ENCODE measurements at regions not wholly inside any gene's neighbourhood (a gene's known extent, or its start where the extent isn't known, plus 50 kb on each side); places are given as distances from the start of the nearest gene placed in this dataset.

- Histone ChIP-seq H3K36me3 (ENCODE audit: control insufficient read depth in 2 of 2, extremely low read depth in 1 of 2, insufficient read depth in 2 of 2, low read length in 2 of 2) (no peaks in the 10 kb centered on the region), H3K79me2 (ENCODE audit: control insufficient read depth, insufficient read depth, low read length) (no peaks in the 10 kb centered on the region), H3K27ac (ENCODE audit: control insufficient read depth, insufficient read depth, low read length) (no peak overlapping the region), H3K4me1 (ENCODE audit: control insufficient read depth, extremely low read depth, insufficient read depth, low read length) (no peaks in the 10 kb centered on the region), H2AFZ (ENCODE audit: control insufficient read depth, low read length) (no peak overlapping the region), H3K9me3 (ENCODE audit: control insufficient read depth, low read depth, low read length) (no peaks in the 10 kb centered on the region), H3K4me2 (ENCODE audit: control insufficient read depth, extremely low read depth, insufficient read depth, low read depth, low read length) (no peak overlapping the region), H4K20me1 (ENCODE audit: control insufficient read depth, extremely low read depth, insufficient read depth, low read length) (no peaks in the 10 kb centered on the region), H3K9ac (ENCODE audit: control insufficient read depth, extremely low read depth, insufficient read depth, low read length) (no peak overlapping the region), H3K4me3 (ENCODE audit: control insufficient read depth in 2 of 3, extremely low read depth in 1 of 3, insufficient read depth in 2 of 3, low read depth in 1 of 3, low read length in 3 of 3) (no peak overlapping the region), H3K27me3 (ENCODE audit: control insufficient read depth, extremely low read depth, insufficient read depth, low read length) (no peaks in the 10 kb centered on the region), H3K9me1 (ENCODE audit: control insufficient read depth, extremely low read depth, insufficient read depth, low read length) (no peaks in the 10 kb centered on the region)
- no peak for TF ChIP-seq EZH2 (IDR thresholded peaks at IDR 0.05; ENCODE audit: low read length)
- no peak for TF ChIP-seq CTCF (optimal IDR thresholded peaks at IDR 0.05 in 1 of 3, IDR thresholded peaks at IDR 0.05 in 1 of 3, conservative IDR thresholded peaks at IDR 0.05 in 1 of 3; ENCODE audit: extremely low read depth in 1 of 3, insufficient read depth in 2 of 3, low read length in 3 of 3)
- FAIRE-seq (no peak), DNase-seq (ENCODE audit: low read depth, low spot score) (no peak)
- dilution Hi-C loops (cut with MboI; ENCODE audit: extremely low pct_ligation_motif_present, low sequenced_read_pairs), result no loop called here
These were observed 70.5 kb upstream of the AHR start for GRCh38 chr7:17227766-17228490.

GRCh38 chr7:17229228-17229627 is 69.2 kb upstream of the AHR start:
- H3K79me2 ChIP-seq (ENCODE audit: control insufficient read depth, insufficient read depth, low read length), result no peaks in the 10 kb centered on the region
- H3K4me3 ChIP-seq (ENCODE audit: control insufficient read depth in 2 of 3, extremely low read depth in 1 of 3, insufficient read depth in 2 of 3, low read depth in 1 of 3, low read length in 3 of 3), result no peak overlapping the region
- no peaks in the 10 kb centered on the region for H3K36me3 ChIP-seq (ENCODE audit: control insufficient read depth in 2 of 2, extremely low read depth in 1 of 2, insufficient read depth in 2 of 2, low read length in 2 of 2)
- no peaks in the 10 kb centered on the region for H3K9me3 ChIP-seq (ENCODE audit: control insufficient read depth, low read depth, low read length)
- no peaks in the 10 kb centered on the region for H4K20me1 ChIP-seq (ENCODE audit: control insufficient read depth, extremely low read depth, insufficient read depth, low read length)
- no peaks in the 10 kb centered on the region for H3K9me1 ChIP-seq (ENCODE audit: control insufficient read depth, extremely low read depth, insufficient read depth, low read length)
- DNase-seq (ENCODE audit: low read depth, low spot score) (no peak), FAIRE-seq (no peak)
- no peak overlapping the region for H3K27ac ChIP-seq (ENCODE audit: control insufficient read depth, insufficient read depth, low read length)
- dilution Hi-C loops (cut with MboI; ENCODE audit: extremely low pct_ligation_motif_present, low sequenced_read_pairs), result no loop called here
- peaks cover 5% of the 10 kb centered on the region for H3K4me1 ChIP-seq (ENCODE audit: control insufficient read depth, extremely low read depth, insufficient read depth, low read length)
- no peaks in the 10 kb centered on the region for H3K27me3 ChIP-seq (ENCODE audit: control insufficient read depth, extremely low read depth, insufficient read depth, low read length)
- H3K9ac ChIP-seq (ENCODE audit: control insufficient read depth, extremely low read depth, insufficient read depth, low read length), result no peak overlapping the region
- no peak overlapping the region for H3K4me2 ChIP-seq (ENCODE audit: control insufficient read depth, extremely low read depth, insufficient read depth, low read depth, low read length)
- H2AFZ ChIP-seq (ENCODE audit: control insufficient read depth, low read length), result no peak overlapping the region
- TF ChIP-seq CTCF (optimal IDR thresholded peaks at IDR 0.05 in 1 of 3, IDR thresholded peaks at IDR 0.05 in 1 of 3, conservative IDR thresholded peaks at IDR 0.05 in 1 of 3; ENCODE audit: extremely low read depth in 1 of 3, insufficient read depth in 2 of 3, low read length in 3 of 3) (no peak), EZH2 (IDR thresholded peaks at IDR 0.05; ENCODE audit: low read length) (no peak)

Measured in keratinocyte (primary cell).